ENCODE measurements at regions not wholly inside any gene's neighbourhood (a gene's known extent, or its start where the extent isn't known, plus 50 kb on each side); places are given as distances from the start of the nearest gene placed in this dataset.
"Not testable (repeated sequence)": the region's sequence is repeated elsewhere in the genome, so short reads cannot be mapped to it uniquely, and the experiment has no call there.

DNA sequence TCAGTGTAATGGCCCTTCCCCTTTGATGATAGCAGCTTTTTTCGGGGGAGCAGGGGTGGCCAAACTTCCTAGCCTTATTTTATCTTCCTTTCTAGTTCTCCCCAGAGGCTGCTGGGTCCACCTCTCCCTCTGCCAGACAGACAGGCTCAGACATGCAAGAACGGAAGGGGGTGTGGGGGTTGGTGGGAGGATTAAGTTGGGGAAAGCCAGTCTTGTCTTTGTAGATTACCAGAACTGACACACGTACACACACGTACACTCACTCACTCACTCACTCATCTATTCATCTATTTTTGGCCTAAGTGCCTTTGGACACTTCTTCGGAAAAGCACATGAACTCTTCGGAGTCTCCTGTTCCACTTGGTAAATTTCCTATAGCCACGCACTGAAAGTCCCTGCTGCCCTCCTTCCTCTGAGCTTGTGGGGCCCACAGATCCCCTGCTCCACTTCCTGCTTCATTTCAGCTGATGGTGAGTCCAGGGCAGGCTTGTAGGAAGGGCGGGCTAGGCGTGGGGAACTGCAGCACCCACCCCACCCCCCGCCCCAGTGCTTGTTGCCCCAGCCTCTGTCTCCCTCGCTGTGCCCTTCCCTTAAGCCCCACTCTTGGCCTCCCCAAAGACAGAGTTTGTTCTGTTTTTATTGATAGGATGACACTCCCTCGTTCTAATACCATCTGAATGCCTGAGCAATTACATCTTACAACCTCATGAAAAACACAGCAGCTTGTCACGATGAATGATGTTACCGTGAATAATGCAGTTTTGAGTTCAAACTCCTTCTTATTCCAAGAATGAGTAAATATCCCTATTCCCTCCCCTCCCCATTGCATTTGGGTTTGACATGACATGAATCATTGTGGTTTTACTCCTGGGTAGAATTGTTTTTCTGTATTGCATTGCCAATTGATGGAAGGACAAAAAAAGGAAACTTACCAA lies 60.7 kb upstream of the ATP5PO start:
- intact Hi-C loops (cut with micrococcal nuclease): no loop called here
- DNase-seq (peak; percentile 47), ATAC-seq (peak; percentile 90)

GRCh38 chr21:33975548-33976081 lies 60.0 kb upstream of the ATP5PO start:
- peak; percentile 38 for ATAC-seq
- intact Hi-C loops (cut with micrococcal nuclease): no loop called here
- no peak for DNase-seq

DNA sequence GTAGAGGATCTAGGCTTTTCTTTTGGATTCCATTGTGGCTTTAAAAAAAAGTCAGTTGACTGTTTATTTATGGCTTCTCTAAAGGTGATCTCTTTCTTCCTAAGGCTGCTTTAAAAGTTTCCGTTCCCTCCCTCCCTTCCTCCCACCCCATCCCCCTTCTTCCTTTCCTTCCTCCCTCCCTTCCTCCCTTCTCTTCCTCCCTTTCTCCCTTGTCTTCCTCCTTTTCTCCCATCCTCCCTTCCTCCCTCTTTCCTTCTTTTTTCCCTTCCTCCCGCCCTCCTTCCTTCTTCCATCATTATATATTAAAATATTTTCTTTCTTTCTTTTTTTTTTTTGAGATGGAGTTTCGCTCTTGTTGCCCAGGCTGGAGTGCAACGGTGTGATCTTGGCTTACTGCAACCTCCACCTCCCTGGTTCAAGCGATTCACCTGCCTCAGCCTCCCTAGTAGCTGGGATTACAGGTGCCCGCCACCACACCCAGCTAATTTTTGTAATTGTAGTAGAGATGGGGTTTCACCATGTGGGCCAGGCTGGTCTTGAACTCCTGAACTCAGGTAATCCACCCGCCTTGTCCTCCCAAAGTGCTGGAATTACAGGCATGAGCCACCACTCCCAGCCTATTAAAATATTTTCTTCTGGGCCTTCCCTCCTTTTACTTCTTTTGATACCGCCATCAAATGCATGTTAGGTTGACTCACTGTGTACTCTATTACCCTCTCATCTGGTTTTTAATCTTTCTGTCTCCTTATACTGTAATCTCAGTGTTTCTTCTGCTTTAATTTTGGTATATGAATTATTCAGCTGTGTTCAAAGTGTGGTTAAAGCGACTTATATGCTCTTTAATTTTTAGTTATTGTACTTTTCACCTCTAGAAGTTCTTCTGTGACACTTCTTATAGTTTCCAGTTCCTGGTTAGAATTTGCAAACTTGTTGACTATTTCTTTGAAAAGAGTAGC lies 59.2 kb upstream of the ATP5PO start:
- ATAC-seq: no peak
- intact Hi-C loops (cut with micrococcal nuclease): no loop called here
- DNase-seq: no peak

- intact Hi-C loops (cut with micrococcal nuclease): no loop called here
- DNase-seq (no peak), ATAC-seq (no peak)
These were observed 57.7 kb upstream of the ATP5PO start for GRCh38 chr21:33973268-33973667.

DNA sequence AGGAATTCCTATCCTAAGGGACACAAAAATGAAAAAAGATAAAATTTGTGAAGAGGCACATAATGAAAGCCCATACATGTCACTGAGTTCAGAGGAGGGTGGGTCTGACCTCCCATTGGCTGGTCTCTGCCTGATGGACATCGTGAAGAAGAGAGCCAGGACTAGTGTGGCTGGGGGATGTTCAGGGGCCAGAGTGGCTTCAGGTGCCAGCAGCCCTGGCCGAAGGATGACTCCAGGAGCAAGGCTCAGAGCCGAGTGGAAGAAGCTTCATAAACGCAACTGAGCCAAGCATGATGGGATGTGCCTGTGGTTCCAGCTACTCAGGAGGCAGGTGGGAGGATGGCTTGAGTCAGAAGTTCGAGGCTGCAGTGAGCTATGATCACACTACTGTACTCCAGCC lies 56.9 kb upstream of the ATP5PO start:
- intact Hi-C loops (cut with micrococcal nuclease): no loop called here
- no peak for DNase-seq
- no peak for ATAC-seq

DNA sequence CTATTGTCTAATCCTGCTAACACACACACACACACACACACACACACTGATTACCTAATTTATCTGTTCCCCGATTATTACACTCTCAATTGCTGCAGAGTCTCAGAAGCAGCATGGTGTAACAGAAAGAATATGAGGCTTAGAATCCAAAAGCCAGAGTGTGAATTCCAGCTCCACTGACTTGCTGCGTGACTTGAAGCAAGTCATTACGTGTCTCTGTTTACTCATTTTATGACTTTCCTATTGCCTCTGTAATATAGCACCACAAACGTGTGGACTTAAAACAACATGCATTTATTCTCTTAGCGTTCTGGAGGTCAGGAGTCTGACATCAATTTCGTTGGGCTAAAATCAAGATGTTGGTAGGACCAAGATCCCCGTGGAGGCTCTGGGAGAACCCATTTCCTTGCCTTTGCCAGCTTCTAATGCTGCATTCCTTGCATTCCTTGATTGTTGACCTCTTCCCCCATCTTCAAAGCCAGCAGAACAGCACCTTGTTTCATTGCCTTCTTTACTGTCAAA lies 55.9 kb upstream of the ATP5PO start:
- intact Hi-C loops (cut with micrococcal nuclease): no loop called here
- ATAC-seq: no peak

GRCh38 chr21:33969581-33969980 lies 54.0 kb upstream of the ATP5PO start:
- ATAC-seq (peak; percentile 18), DNase-seq (no peak)
- intact Hi-C loops (cut with micrococcal nuclease): no loop called here

More for the DNA sequence above, 55.9 kb upstream of the ATP5PO start:
- no peak for DNase-seq

DNA sequence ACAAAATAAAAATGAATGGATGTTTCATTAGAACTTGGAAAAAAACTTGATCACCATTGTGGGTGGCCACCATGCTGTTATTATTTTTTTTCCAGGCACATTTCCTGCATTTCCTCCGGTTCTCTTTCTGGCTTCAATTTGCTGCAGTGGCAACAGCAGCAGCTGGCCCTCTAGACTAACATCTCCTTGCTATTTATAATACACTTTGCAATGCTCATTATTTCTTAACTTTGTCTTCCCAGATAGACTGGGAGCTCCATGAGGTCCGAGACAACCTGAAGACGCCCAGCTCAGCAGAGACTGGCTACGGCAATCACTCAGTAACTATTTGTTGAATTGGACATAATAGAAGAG lies 53.4 kb upstream of the ATP5PO start:
- ATAC-seq (peak; percentile 45), DNase-seq (no peak)
- intact Hi-C loops (cut with micrococcal nuclease): no loop called here

DNA sequence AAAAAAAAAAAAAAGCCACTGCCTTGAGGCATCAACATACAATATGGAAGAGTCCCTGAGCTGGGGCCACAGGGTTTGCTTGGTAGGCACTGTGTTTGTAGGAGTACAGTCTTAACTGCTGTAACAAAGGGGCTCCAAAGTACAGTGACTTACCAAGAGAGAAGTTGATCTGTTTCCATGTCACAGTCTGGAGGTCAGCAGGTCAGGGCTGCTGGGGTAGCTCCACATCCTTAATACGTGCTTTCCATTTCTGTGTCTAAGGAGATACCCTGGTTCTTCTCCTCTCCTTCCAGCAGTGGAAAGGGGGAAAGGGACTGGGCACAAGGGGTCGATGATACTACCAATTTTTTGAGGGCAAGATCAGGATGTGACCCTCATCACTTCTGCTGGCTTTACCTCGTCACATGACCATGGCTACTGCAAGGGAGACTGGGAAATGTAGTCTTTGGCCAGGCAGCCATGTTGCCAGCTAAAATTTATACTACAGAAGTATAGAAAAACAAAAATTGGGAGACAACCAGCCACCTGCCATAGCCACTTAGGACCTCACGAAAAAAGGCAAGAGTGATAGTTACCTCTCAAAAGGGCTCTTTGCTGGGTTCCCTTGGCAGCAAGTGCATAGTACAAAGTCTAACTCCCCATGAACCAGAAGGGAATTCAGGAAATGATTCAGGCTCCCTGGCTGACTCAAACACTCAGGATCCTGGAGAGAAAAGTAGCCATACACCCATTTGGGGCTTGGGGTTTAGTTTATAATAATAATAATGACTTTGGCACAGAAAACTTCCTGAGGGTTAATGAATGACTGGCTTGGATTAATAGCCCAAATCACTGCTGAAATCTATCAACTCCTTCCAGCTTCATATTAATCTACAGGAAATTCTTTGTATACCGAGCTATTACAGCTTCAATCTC lies 52.7 kb upstream of the ATP5PO start:
- ATAC-seq (peak; percentile 54), DNase-seq (no peak)
- intact Hi-C loops (cut with micrococcal nuclease): no loop called here

GRCh38 chr21:33967086-33967571 lies 51.5 kb upstream of the ATP5PO start:
- intact Hi-C loops (cut with micrococcal nuclease): no loop called here
- no peak for ATAC-seq
- DNase-seq: no peak

DNA sequence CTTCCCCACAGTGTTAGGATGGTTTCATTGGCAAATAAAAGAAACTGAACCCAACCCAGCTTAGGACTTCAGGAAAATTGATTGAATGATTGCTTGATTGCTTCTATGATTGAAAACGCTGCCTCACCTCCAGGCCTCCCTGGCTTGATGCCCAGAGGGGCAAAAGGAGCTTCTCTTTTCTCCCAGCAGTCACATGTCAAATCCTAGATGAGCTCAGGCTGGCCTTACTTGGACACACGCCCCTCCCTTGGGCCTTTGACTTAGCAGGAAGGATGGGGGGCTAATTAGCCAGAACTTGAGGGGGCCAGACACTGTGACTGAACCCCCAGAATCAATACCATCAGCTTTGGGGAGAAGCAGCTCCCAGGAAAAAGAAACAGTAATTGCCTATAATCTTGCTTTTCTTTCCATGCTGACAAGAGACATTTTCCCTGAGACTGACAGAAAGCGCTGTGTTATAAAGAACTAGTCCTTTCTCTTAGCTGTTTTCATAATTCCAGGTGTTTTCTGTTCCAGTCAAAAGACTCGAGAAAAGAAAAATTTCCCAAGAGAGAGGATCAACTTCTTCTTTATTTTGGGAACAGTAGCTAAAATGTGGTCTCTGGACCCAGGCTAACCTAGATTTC lies 50.8 kb upstream of the ATP5PO start:
- intact Hi-C loops (cut with micrococcal nuclease): no loop called here
- DNase-seq: no peak
- ATAC-seq: peak; percentile 15

DNA sequence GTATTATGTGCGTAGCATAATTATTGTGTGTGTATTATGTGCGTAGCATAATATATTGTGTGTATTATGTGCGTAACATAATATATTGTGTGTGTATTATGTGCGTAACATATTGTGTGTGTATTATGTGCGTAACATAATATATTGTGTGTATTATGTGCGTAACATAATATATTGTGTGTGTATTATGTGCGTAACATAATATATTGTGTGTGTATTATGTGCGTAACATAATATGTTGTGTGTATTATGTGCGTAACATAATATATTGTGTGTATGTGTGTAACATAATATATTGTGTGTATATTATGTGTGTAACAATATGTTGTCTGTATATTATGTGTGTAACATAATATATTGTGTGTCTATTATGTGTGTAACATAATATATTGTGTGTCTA lies 50.1 kb upstream of the ATP5PO start:
- intact Hi-C loops (cut with micrococcal nuclease); ATAC-seq; DNase-seq: not testable (repeated sequence)

Measured in left ventricle myocardium superior (tissue), 1 donor.